ENCODE measurements at regions not wholly inside any gene's neighbourhood (a gene's known extent, or its start where the extent isn't known, plus 50 kb on each side); places are given as distances from the start of the nearest gene placed in this dataset.
"Not testable (repeated sequence)": the region's sequence is repeated elsewhere in the genome, so short reads cannot be mapped to it uniquely, and the experiment has no call there.

DNA sequence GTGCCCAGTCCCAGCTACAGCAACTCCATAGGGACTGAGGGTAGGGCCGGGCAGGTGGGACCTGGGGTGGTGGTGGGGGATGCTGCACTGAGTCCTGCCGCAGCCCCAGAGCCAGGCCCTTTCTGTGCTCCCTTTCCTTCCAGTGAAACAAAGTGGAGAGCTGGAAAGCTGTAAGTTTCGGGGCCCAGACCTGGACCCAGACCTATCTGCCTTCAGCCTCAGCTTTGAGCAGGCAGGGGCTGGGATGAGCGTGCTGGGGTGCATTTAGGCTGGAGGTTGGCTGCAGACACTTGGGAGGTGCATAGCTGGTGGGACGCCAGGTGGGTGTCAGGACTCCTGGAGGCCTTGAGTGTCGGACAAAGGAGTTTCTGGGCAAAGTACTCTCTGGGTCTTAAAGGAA lies 92.7 kb upstream of the C1orf174 start:
- DNase-seq = no peak

DNA sequence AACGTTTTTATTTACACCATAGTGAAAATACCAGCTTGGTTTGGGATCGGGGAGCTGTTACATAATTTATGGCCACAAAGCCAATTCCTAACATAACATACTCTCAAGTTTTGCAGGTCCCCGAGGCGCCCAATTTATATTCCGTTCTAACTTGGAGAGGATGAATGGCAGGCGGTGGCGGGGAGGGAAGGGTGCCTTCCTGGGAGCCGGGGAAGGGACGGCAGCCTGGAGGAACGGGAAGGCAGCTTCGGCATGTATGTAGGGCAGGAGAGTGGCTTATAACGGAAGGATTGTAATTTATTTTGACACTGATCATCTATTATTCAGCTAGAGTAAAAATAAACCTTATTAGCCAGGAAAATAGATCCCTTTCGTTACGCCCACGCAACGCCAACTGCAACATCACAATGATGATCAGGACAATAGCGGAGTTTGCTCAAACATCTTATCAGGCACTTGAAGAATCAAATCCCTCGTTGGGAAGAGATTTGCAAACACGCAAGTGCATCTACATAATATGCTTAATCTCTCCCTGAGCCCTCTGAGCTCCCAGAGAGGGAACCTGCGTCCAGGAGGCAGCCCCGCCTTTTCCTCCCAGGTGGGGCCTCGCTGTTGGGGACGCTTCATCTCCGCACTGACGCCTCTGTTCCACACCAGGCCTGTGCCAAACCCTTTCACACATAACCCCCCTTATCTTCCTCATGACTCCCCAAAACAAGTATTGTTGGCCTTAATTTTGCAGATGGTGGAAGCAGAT lies 93.7 kb upstream of the C1orf174 start:
- DNase-seq = no peak

GRCh38 chr1:3995141-3995780 lies 95.2 kb upstream of the C1orf174 start:
- no peak for DNase-seq

DNA sequence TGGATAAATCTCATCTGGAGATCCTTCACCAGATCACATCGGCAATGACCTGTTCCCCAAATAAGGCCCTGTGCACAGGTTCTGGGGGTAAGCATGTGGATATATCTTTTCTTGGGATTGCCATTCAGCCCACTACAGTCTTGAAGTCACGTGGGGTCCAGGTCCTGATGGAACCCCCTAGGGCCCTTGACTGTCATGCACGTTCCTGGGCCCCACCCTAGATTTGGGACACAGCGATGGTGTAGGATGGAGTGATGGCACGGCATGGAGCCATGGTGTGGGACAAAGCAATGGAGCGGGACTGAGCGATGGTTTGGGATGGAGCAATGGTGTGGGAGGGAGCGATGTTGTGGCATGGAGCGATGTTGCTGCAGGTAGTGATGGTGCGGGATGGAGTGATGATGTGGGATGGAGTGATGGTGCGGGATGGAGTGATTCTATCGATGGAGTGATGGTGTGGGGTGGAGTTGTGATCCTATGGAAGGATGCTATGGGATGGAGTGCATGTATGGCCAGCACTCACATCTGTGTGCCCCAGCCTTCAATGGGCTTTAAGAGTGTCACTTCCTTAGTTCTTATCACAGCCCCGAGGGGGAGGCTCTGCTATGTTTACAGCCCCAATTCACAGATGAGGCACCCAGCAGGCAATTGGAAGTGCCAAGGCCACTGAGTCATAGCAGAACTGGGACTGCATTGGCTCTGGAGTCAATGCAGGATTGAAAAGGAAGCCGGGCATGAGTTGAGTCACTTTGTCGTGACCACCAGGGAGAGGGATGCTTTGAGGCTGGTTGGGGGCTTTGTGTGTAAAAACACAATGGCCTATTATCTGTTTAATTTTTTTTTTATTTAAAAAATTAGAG lies 97.0 kb upstream of the C1orf174 start:
- DNase-seq = no peak

DNA sequence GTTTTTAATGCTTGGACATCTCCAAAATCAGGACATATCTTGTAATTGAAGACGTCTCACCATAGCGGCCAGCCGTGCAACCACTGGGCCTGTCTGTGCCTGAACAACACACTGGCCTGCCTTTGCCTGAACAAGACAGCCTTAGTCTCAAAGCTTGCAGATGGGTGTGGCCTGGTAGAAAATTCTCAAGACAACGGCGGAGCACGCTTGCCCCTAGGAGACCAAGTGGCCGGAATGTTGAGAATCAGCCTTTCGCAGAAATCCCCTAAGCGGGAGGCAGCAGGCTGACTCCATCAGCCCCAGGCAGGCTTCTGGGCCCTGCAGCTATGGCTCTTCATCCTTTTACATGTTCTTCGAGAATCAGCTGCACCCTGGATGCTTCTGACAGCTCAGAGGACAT lies 98.0 kb upstream of the C1orf174 start:
- DNase-seq = no peak

- not testable (repeated sequence) for DNase-seq
Observed at GRCh38 chr1:3999514-3999913, 99.4 kb upstream of the C1orf174 start.

DNA sequence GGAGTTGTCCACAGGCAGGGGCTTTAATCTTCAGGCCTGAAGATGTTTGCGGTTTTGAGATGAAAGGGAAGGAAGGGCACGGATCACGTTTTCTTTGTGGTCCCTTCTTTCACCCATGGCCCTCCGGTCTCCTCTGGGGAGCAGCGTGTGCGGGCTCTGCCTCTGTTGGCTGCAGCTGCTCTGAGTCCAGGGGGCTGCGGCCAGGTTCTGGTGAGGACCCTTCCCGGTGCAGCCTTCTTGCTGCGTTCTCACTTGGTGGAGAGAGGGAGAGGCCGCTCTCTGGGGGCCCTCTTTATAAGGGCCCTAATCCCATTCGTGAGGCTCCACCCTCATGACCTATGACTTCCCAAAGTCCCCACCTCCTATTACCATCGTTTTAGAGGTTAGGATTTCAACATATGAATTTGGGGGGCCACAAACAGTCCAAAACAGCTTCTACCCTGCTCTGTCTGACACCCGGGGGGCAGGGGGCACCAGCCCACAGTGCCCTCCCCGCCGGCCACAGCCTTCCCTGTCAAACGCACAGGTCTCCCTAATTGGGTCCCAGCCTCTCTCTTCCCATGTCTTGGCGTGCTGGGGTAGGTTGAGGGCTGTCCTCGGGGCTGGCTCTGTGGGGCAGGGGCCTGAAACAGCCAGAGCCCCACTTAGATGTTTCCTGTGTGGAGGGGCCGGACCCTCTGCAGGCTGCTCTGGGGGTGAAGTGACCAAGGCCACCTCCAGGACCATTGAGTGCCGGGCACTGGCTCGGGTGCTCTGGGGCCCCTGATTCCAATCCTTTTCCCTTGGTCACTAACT lies 100.1 kb upstream of the C1orf174 start:
- DNase-seq = no peak

DNA sequence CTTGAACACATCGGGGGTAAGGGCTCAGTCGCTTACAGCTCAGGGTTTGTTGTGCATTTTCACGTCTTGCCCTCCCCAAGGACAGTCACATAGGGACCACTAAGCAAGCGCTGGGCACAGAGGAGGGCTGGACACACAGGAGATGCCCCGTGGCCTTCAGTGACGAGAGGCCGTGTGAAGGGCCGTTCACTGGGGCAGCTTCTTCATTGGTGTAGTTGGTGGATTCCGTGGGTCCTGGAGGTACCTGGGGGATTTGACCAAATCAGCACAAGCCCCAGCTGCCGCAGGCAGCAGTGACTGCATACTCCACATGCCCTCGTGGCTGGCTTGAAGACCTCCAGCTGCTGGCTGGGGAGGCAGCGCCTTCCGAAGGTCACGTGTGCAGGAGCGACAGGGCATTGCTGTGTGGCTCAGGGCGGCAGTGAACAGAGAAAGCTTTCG lies 100.8 kb upstream of the C1orf174 start:
- no peak for DNase-seq

DNA sequence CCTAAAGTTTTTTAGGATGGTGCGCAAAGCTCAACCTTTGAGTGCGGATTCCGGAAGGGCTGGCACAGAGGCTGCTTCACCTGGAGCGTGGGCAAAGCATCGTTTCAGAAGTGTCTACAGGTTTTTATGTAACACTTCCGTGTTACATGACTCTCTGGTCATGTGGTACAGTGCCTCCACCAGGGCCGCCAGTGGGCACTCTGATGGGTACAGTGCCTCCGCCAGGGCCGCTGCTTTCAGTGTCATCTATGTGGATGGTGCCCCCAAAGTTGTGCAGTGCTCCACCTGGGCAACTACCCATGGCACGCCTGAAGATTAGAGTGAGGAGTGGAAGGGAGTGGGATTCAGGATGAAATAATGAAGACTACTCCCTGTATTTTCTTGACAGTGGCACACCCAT lies 101.4 kb upstream of the C1orf174 start:
- no peak for DNase-seq

DNA sequence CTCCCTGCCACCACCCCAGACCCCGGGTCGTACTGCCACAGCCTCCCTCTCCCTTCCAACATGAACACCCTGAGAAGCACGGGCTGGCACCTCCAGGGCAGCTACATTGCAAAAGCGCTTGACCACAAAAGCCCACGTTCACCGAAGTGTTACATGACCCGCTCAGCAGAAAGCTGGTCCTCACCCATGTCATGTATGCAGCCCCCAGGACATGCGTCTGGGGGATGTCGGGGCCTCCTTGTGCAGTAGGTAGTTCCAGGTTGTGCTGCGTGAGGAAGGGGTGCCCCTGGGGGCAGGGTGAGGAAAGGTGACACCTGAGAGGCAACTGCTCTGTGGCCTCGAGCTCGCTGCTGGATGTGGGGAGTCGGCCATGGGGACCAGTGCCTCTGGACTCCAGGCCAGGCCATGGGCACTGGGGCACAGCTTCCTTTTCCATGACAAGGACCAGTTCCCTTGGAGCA lies 102.0 kb upstream of the C1orf174 start:
- no peak for DNase-seq

GRCh38 chr1:4002741-4003140 lies 102.7 kb upstream of the C1orf174 start:
- no peak for DNase-seq

DNA sequence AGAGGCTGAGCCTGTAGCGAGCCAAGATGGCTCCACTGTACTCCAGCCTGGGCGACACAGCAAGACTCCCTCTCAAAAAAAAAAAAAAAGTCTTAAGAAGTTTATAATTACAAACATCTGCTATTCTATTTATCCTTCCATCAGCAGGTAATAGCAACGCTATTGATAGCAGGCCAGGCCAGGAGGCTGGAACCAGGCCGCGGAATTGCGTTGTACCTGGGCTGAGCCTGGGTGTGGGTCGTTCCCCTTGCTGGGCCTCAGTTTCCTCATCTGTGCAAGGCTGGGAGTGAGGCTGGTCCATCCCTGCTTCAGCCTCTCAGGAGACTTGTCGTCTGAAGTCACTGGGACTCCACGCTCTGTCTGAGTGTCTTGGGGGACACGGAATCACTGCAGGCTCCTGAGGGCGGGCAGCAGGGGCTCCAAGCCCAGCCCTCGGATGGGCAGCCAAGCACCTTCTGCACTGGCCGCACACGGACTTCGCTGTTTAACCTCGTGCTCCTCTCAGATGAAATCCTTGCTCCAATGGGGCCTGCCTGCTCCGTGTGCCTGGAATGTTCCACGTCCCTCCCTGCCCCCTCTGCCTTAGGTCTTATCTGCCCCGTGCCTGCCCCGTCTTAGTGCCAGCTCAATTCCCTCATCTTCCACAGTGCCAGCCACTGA lies 103.9 kb upstream of the C1orf174 start:
- no peak for DNase-seq

DNA sequence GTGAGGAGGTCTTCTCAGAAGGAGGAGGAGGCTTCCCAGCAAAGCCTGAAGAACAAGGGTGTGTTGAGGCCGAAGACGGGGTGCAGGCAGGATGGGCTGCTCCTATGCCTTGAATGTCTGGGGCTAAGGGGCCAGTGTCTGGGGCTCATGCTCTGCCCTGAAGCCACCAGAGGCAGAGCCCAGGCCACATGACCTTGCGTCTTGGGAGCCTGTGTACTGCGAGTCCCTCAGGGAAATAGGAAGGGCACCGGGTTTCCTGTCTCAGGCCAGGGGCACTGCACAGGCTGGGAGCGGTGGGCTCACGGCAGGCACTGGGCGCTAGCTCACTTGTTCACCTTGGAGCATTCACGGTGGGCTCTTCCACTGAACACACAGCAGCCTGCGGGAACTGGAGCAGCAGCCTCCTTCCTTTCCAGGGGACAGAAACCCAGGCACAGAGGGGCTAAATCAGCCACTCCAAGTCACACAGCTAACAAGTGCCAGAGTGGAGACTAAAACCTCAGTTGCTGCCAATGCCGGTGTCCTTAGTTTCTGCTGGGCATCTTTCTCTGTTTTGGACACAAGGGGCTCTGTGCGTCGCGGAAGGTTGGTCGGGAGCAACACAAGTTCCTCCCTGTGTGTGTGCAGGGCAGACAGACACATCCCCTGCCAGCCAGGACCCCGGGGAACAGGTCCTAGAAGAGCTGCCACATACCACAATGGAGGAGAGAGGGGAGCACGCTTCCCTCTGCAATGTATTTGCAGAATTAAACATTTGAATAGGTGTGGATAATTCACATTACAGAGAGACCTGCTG lies 104.8 kb upstream of the C1orf174 start:
- DNase-seq = no peak

DNA sequence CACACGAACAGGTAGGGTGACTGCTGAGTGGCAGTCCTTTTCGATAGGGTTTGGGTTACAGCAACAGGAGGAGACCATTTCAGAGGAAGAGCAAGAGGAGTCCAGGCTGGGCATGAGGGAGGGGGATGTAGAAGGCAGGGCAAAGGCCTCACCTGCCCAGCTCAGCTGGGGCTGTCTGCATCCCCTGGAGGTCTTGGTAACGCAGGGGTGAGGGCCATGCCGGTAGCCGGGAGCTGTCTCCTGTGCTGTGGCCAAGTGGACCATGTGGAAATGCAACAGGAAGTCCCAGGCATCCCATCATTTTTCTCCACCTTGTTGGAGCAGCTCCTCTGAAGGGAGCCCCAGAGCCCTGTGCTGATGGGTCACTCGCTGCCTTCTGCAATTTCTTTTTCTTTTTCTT lies 105.4 kb upstream of the C1orf174 start:
- no peak for DNase-seq

GRCh38 chr1:4006676-4007374 lies 106.8 kb upstream of the C1orf174 start:
- DNase-seq = no peak

DNA sequence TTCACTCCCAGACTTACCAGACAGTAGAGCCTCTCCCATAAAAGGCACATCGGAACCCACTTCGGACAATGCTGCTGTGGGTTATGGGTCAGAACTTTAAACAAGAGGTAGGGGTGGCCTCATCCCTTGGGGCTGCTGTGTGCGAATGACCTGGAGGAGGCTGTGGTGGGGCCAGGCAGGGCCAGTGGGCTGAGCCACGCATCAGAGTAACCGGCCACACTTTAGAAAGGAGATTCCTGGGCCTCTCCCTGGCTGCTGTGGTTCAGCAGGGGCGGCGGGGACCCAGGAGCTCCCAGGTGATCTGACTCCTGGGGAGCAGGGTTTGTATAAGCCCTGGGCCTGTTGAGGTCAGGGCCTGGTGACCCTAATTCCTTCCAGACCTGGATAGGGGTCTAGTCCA lies 110.2 kb upstream of the C1orf174 start:
- no peak for DNase-seq

DNA sequence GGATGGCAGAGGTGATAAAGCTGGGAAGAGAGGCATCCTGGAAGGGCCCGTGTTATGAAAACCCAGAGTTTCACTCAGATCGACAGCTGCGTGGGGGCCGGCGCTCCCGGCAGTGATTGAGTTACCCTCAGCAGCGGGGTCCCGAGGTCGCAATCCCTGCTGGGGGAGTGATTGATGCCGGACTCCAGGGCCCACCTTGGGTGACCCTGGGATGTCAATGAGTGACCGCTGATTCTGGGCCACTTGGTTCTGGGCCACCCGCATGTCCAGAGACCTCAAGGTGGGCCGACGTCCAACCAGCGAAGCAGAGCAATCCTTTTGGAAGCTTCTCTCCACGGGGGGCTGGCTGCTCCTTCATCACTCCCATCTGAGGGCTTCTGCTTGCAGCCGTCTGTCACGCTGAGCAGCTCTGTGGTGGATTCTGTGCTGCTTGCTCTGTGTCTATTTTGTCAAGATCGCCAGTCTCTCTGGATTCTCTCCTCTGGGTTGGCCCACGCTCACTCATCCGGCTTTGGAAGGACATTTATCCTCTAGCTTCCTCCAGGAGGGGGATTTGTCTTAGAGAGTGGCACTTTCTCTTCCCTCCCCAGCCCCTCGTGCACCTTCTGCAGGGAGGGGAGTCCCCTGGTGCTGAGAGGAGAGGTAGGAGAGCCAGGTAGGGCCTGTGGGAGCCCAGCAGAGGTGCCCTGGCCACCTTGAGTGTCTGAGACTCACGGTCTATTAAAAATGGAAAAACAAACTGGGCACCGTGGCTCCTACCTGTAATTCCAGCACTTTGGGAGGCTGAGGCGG lies 110.9 kb upstream of the C1orf174 start:
- DNase-seq = no peak

DNA sequence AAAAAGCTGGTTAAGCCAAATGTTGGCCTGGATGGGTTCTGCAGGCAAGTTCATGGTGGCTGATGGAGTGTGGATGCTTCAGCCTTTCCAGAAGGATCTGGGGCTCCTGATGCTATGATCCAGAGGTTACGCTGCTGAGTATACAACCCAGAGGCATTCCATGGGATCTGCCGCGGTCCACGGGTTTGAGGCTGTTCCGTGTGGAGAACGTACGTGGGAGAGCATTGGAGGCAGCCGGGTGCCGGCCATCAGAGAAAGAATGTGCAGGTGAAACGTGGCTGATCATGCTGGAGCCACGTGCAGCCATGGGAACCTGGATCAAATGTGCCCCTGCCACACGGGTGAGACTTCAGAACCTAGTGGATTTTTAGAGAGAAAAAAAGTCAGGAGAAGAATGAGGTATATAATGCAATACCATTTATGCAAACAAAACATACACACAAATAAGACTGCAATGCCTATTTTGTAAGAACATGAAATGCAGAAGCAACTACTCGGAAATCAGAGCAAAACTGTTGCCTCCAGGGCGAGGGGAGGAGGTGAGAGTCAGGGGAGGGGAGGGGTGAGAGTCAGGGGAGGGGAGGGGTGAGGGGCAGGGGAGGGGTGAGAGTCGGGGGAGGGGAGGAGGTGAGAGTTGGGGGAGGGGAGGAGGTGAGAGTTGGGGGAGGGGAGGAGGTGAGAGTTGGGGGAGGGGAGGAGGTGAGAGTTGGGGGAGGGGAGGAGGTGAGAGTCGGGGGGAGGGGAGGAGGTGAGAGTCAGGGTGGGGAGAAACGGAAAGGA lies 116.5 kb upstream of the C1orf174 start:
- no peak for DNase-seq
